Sigmoid colon (tissue), 6 donors: ENCODE measurements at regions not wholly inside any gene's neighbourhood (a gene's known extent, or its start where the extent isn't known, plus 50 kb on each side); places are given as distances from the start of the nearest gene placed in this dataset.

Experiments used
- DNase-seq: peaks from one replicate; pipeline ENCODE4 v3.0.0-alpha.2; 2019
- H3K27ac ChIP-seq, 4 donors: fragments of 200-600 bp; sonication (generic); one replicate each; pipeline ENCODE4 v1.5.1; 2016 to 2019; ENCODE audit warnings: mild to moderate bottlenecking in 1 of 4
- H3K27me3 ChIP-seq, 3 donors: fragments of 200-600 bp; sonication (generic); one replicate each; pipeline ENCODE4 v1.5.1; 2019; ENCODE audit warnings: mild to moderate bottlenecking in 1 of 3
- H3K36me3 ChIP-seq, 4 donors: fragments of 200-600 bp; sonication (generic); one replicate each; pipeline ENCODE4 v1.5.1; 2016 to 2019
- H3K4me1 ChIP-seq, 4 donors: fragments of 200-600 bp; sonication (generic); one replicate each; pipeline ENCODE4 v1.5.1; 2017 to 2019
- H3K4me3 ChIP-seq, 4 donors: fragments of 200-600 bp; sonication (generic); one replicate each; pipeline ENCODE4 v1.5.1; 2017 to 2019; ENCODE audit warnings: mild to moderate bottlenecking in 2 of 4, moderate library complexity in 1 of 4
- H3K9me3 ChIP-seq, 4 donors: fragments of 200-600 bp in 3 of 4; sonication (generic) in 3 of 4; one replicate each; pipeline versions ENCODE4 v1.5.1 to v1.6.1; 2013 to 2019
- CTCF ChIP-seq, 4 experiments: fragments of 450-650 bp in 3 of 4; fragments of 200-600 bp in 1 of 4; IDR thresholded peaks; one replicate each; pipeline ENCODE4 v1.5.1; 2016 to 2019; ENCODE audit warnings: antibody characterized with exemption in 4 of 4, mild to moderate bottlenecking in 3 of 4, moderate library complexity in 2 of 4
- EP300 ChIP-seq, 4 donors: sonication (generic); formaldehyde crosslinking; IDR thresholded peaks; one replicate each; pipeline ENCODE4 v1.6.1; 2017; ENCODE audit warnings: antibody characterized with exemption in 4 of 4
- POLR2A ChIP-seq, 2 donors: fragments of 450-650 bp; IDR thresholded peaks; one replicate each; pipeline ENCODE4 v1.6.1; 2016; ENCODE audit warnings: antibody characterized with exemption in 2 of 2, mild to moderate bottlenecking in 2 of 2, moderate library complexity in 2 of 2
- POLR2AphosphoS5 ChIP-seq, 4 donors: sonication (generic); formaldehyde crosslinking; IDR thresholded peaks; one replicate each; pipeline ENCODE4 v1.6.1; 2017; ENCODE audit warnings: antibody characterized with exemption in 4 of 4
- WGBS, 2 donors: extraction: QIAGEN DNeasy Blood & Tissue Kit; methylation state at CpG; one replicate each; pipeline ENCODE4 v1.1.7; 2013; 5-methylcytosine and 5-hydroxymethylcytosine counted together
- intact Hi-C: fragments of 100-400 bp; cut with DNase I; formaldehyde crosslinking; loops from one replicate; pipeline ENCODE4 v1.15.1; 2023
- donor health status: healthy with polysubstance abuse.
- donor health status: healthy.

GRCh38 chr5:133905424-133905823, 63.0 kb downstream of the C5orf15 start:
- Histone ChIP-seq H3K4me1 (peaks cover 0 to 11% (median 4%) of the 10 kb centered on the region in 4 donors), H3K4me3 (no peak overlapping the region), H3K36me3 (no peaks in the 10 kb centered on the region), H3K9me3 (no peaks in the 10 kb centered on the region), H3K27me3 (no peaks in the 10 kb centered on the region), H3K27ac (no peak overlapping the region)
- no peak for DNase-seq
- intact Hi-C loops = no loop called here
- WGBS, 2 donors = 83 to 88% methylated on average over 8 of the region's 8 CpGs
- no peak for TF ChIP-seq EP300 (IDR thresholded peaks at IDR 0.05)
- TF ChIP-seq POLR2A (IDR thresholded peaks at IDR 0.05) = no peak
- no peak for TF ChIP-seq POLR2AphosphoS5 (IDR thresholded peaks at IDR 0.05)
- no peak for TF ChIP-seq CTCF (IDR thresholded peaks at IDR 0.05)

- intact Hi-C loops = no loop called here
- H3K27me3 ChIP-seq = no peaks in the 10 kb centered on the region
- H3K36me3 ChIP-seq = no peaks in the 10 kb centered on the region
- WGBS, 2 donors = 85 to 91% methylated on average over 8 of the region's 8 CpGs
- no peak overlapping the region for H3K4me3 ChIP-seq
- no peak for DNase-seq
- H3K4me1 ChIP-seq = peaks cover 0 to 4% (median under 1%) of the 10 kb centered on the region in 4 donors
- no peak for TF ChIP-seq POLR2A (IDR thresholded peaks at IDR 0.05)
- TF ChIP-seq EP300 (IDR thresholded peaks at IDR 0.05) = no peak
- TF ChIP-seq CTCF (IDR thresholded peaks at IDR 0.05) = no peak
- TF ChIP-seq POLR2AphosphoS5 (IDR thresholded peaks at IDR 0.05) = no peak
- H3K27ac ChIP-seq = no peak overlapping the region
- no peaks in the 10 kb centered on the region for H3K9me3 ChIP-seq
These were observed 63.8 kb downstream of the C5orf15 start for GRCh38 chr5:133904641-133905040.

- Histone ChIP-seq H3K27me3 (no peaks in the 10 kb centered on the region), H3K36me3 (no peaks in the 10 kb centered on the region), H3K27ac (no peak overlapping the region), H3K4me3 (no peak overlapping the region), H3K4me1 (peaks cover 0 to 4% (median 0%) of the 10 kb centered on the region in 4 donors), H3K9me3 (no peaks in the 10 kb centered on the region)
- 83 to 89% methylated on average over 11 of the region's 11 CpGs for WGBS, 2 donors
- intact Hi-C loops = no loop called here
- no peak for TF ChIP-seq EP300 (IDR thresholded peaks at IDR 0.05)
- no peak for DNase-seq
These were observed 65.8 kb downstream of the C5orf15 start for GRCh38 chr5:133902511-133903118.

GRCh38 chr5:133900534-133901270, 67.7 kb downstream of the C5orf15 start:
- Histone ChIP-seq H3K4me3 (no peak overlapping the region), H3K4me1 (no peaks in the 10 kb centered on the region), H3K27ac (no peak overlapping the region), H3K9me3 (no peaks in the 10 kb centered on the region), H3K27me3 (no peaks in the 10 kb centered on the region), H3K36me3 (no peaks in the 10 kb centered on the region)
- WGBS, 2 donors = 90 to 91% methylated on average over 15 of the region's 15 CpGs
- TF ChIP-seq POLR2AphosphoS5 (IDR thresholded peaks at IDR 0.05) (no peak), POLR2A (IDR thresholded peaks at IDR 0.05) (no peak), EP300 (IDR thresholded peaks at IDR 0.05) (no peak), CTCF (IDR thresholded peaks at IDR 0.05) (no peak)
- DNase-seq = no peak
- intact Hi-C loops = no loop called here

GRCh38 chr5:133899506-133899905, 68.9 kb downstream of the C5orf15 start:
- H3K27ac ChIP-seq = no peak overlapping the region
- no peaks in the 10 kb centered on the region for H3K27me3 ChIP-seq
- H3K4me1 ChIP-seq = no peaks in the 10 kb centered on the region
- H3K9me3 ChIP-seq = no peaks in the 10 kb centered on the region
- no peaks in the 10 kb centered on the region for H3K36me3 ChIP-seq
- TF ChIP-seq POLR2A (IDR thresholded peaks at IDR 0.05) = no peak
- no peak for TF ChIP-seq EP300 (IDR thresholded peaks at IDR 0.05)
- no peak for TF ChIP-seq POLR2AphosphoS5 (IDR thresholded peaks at IDR 0.05)
- TF ChIP-seq CTCF (IDR thresholded peaks at IDR 0.05) = no peak
- DNase-seq = no peak
- H3K4me3 ChIP-seq = no peak overlapping the region
- WGBS, 2 donors = 79 to 83% methylated on average over 4 of the region's 4 CpGs
- intact Hi-C loops = no loop called here
